ENCODE measurements at regions not wholly inside any gene's neighbourhood (a gene's known extent, or its start where the extent isn't known, plus 50 kb on each side); places are given as distances from the start of the nearest gene placed in this dataset.

DNA sequence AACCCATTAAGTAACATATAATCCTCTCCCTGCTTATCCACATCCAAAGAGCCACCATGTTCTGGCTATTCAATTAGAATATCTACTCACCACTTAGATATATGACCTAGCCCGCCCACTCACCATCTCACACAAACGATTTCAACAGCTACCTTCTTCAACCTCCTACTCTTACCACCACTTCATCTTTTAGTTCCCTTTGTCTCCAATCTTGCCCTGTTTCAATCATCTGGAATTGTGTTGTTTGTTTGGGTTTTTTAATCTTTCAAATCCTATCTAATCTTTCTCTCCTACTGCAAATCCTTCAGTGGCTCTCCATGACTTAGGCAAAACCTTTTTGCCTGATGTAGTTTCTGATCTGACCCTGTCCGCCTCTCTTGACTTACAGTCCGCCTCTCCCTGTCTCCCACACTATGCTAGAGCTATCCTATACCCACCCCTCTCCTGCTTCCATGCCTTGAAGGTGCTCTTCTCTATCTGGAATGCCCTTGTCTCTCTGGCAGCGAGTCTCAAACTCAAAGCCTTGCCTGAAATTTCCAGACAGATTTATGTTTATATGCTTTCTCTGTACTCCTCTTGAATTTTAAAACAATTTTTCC lies 161.0 kb upstream of the CRY1 start:
- no peak overlapping the region for H3K4me3 ChIP-seq (ENCODE audit: low read depth, low read length)
- POLR2A ChIA-PET, result no interaction called here
- H3K4me1 ChIP-seq (ENCODE audit: control insufficient read depth, insufficient read depth, low read length), result no peaks in the 10 kb centered on the region
- H3K36me3 ChIP-seq (ENCODE audit: control insufficient read depth in 2 of 2, insufficient read depth in 1 of 2, low read length in 2 of 2), result no peaks in the 10 kb centered on the region
- TF ChIP-seq ZNF221 (tag by site-specific recombination; IDR thresholded peaks at IDR 0.05; ENCODE audit: borderline replicate concordance) (no peak), IKZF3 (tag by site-specific recombination; IDR thresholded peaks at IDR 0.05) (no peak), ZFHX2 (tag by site-specific recombination; conservative IDR thresholded peaks at IDR 0.05) (peak; percentile 83), GFI1B (tag by site-specific recombination; IDR thresholded peaks at IDR 0.05) (no peak), EGR2 (tag by site-specific recombination; IDR thresholded peaks at IDR 0.05; ENCODE audit: low read depth) (peak; percentile 97), ZSCAN30 (tag by site-specific recombination; IDR thresholded peaks at IDR 0.05) (no peak)
- TF ChIP-seq, protein P1, sequence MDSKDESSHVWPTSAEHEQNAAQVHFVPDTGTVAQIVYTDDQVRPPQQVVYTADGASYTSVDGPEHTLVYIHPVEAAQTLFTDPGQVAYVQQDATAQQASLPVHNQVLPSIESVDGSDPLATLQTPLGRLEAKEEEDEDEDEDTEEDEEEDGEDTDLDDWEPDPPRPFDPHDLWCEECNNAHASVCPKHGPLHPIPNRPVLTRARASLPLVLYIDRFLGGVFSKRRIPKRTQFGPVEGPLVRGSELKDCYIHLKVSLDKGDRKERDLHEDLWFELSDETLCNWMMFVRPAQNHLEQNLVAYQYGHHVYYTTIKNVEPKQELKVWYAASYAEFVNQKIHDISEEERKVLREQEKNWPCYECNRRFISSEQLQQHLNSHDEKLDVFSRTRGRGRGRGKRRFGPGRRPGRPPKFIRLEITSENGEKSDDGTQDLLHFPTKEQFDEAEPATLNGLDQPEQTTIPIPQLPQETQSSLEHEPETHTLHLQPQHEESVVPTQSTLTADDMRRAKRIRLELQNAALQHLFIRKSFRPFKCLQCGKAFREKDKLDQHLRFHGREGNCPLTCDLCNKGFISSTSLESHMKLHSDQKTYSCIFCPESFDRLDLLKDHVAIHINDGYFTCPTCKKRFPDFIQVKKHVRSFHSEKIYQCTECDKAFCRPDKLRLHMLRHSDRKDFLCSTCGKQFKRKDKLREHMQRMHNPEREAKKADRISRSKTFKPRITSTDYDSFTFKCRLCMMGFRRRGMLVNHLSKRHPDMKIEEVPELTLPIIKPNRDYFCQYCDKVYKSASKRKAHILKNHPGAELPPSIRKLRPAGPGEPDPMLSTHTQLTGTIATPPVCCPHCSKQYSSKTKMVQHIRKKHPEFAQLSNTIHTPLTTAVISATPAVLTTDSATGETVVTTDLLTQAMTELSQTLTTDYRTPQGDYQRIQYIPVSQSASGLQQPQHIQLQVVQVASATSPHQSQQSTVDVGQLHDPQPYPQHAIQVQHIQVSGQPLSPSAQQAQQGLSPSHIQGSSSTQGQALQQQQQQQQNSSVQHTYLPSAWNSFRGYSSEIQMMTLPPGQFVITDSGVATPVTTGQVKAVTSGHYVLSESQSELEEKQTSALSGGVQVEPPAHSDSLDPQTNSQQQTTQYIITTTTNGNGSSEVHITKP (tag by site-specific recombination; IDR thresholded peaks at IDR 0.05), result no peak
- no peaks in the 10 kb centered on the region for H3K9me3 ChIP-seq (ENCODE audit: control insufficient read depth, insufficient read depth, low read depth, low read length)
- no peak overlapping the region for H3K27ac ChIP-seq (ENCODE audit: extremely low read depth, low read depth, low read length)
- CTCF ChIA-PET, result interaction anchor here (0.8 kb wide), 1 partner anchor 122 kb away, joined by 4 read pairs; no protein-coding TSS in a partner anchor

DNA sequence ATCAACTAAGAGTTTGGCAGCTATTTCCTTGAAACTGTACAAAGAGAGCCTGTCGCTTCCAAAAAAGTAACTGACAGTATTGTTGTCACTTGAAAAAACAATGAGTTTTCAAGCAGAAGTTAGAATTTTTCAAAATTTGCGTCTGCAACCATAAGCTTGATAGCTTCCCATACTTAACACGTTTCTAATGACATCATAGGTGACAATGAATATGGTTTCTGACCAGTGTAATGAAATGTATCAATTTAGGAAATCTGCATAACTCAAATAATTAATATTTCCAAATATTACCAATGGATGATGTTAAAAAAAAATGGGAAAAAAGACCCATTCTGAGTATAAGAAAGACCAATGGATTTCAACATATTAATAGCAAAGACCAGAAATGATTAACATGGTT lies 165.4 kb upstream of the CRY1 start:
- ChIA-PET POLR2A (no interaction called here), CTCF (no interaction called here)
- Histone ChIP-seq H3K9me3 (ENCODE audit: control insufficient read depth, insufficient read depth, low read depth, low read length) (no peaks in the 10 kb centered on the region; the same call in 1 of the 2 replicates), H3K36me3 (ENCODE audit: control insufficient read depth in 2 of 2, insufficient read depth in 1 of 2, low read length in 2 of 2) (no peaks in the 10 kb centered on the region), H3K4me1 (ENCODE audit: control insufficient read depth, insufficient read depth, low read length) (no peaks in the 10 kb centered on the region), H3K4me3 (ENCODE audit: low read depth, low read length) (no peak overlapping the region), H3K27ac (ENCODE audit: extremely low read depth, low read depth, low read length) (no peak overlapping the region)
- TF ChIP-seq ZNF571 (tag by site-specific recombination; IDR thresholded peaks at IDR 0.05), result no peak
- no peak for TF ChIP-seq ZNF510 (tag by site-specific recombination; IDR thresholded peaks at IDR 0.05; ENCODE audit: insufficient replicate concordance)
- no peak for TF ChIP-seq ZBTB1 (tag by site-specific recombination; IDR thresholded peaks at IDR 0.05)
- TF ChIP-seq, protein P2, sequence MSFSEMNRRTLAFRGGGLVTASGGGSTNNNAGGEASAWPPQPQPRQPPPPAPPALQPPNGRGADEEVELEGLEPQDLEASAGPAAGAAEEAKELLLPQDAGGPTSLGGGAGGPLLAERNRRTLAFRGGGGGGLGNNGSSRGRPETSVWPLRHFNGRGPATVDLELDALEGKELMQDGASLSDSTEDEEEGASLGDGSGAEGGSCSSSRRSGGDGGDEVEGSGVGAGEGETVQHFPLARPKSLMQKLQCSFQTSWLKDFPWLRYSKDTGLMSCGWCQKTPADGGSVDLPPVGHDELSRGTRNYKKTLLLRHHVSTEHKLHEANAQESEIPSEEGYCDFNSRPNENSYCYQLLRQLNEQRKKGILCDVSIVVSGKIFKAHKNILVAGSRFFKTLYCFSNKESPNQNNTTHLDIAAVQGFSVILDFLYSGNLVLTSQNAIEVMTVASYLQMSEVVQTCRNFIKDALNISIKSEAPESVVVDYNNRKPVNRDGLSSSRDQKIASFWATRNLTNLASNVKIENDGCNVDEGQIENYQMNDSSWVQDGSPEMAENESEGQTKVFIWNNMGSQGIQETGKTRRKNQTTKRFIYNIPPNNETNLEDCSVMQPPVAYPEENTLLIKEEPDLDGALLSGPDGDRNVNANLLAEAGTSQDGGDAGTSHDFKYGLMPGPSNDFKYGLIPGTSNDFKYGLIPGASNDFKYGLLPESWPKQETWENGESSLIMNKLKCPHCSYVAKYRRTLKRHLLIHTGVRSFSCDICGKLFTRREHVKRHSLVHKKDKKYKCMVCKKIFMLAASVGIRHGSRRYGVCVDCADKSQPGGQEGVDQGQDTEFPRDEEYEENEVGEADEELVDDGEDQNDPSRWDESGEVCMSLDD (tag by site-specific recombination; IDR thresholded peaks at IDR 0.05), result no peak
- TF ChIP-seq ZBTB7A (tag by site-specific recombination; IDR thresholded peaks at IDR 0.05; ENCODE audit: low read depth), result no peak
- TF ChIP-seq, protein P3, sequence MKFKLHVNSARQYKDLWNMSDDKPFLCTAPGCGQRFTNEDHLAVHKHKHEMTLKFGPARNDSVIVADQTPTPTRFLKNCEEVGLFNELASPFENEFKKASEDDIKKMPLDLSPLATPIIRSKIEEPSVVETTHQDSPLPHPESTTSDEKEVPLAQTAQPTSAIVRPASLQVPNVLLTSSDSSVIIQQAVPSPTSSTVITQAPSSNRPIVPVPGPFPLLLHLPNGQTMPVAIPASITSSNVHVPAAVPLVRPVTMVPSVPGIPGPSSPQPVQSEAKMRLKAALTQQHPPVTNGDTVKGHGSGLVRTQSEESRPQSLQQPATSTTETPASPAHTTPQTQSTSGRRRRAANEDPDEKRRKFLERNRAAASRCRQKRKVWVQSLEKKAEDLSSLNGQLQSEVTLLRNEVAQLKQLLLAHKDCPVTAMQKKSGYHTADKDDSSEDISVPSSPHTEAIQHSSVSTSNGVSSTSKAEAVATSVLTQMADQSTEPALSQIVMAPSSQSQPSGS (tag by site-specific recombination; IDR thresholded peaks at IDR 0.05; ENCODE audit: low read depth), result peak; percentile 50; the same call in 1 of the 2 replicates
- TF ChIP-seq FEZF1 (tag by site-specific recombination; IDR thresholded peaks at IDR 0.05), result no peak
- no peak for TF ChIP-seq ZNF501 (tag by site-specific recombination; IDR thresholded peaks at IDR 0.05)
